ENCODE measurements at regions not wholly inside any gene's neighbourhood (a gene's known extent, or its start where the extent isn't known, plus 50 kb on each side); places are given as distances from the start of the nearest gene placed in this dataset.

- no peak for DNase-seq
Observed at GRCh38 chr17:77637818-77638575, 320.5 kb upstream of the TNRC6C start.

- DNase-seq, result no peak
Observed at GRCh38 chr17:77640252-77640651, 318.3 kb upstream of the TNRC6C start.

GRCh38 chr17:77640916-77641605 is 317.4 kb upstream of the TNRC6C start:
- no peak for DNase-seq

- no peak for DNase-seq
Observed at GRCh38 chr17:77641718-77642117, 316.8 kb upstream of the TNRC6C start.

GRCh38 chr17:77644181-77645071 is 314.1 kb upstream of the TNRC6C start:
- no peak for DNase-seq

- DNase-seq, result no peak
Observed at GRCh38 chr17:77645072-77646045, 313.1 kb upstream of the TNRC6C start.

GRCh38 chr17:77646046-77646430 is 312.5 kb upstream of the TNRC6C start:
- no peak for DNase-seq

GRCh38 chr17:77647531-77647930 is 311.0 kb upstream of the TNRC6C start:
- no peak for DNase-seq

GRCh38 chr17:77649717-77650211 is 308.7 kb upstream of the TNRC6C start:
- no peak for DNase-seq

- DNase-seq, result no peak
Observed at GRCh38 chr17:77651988-77652387, 306.5 kb upstream of the TNRC6C start.

GRCh38 chr17:77654296-77654695 is 304.2 kb upstream of the TNRC6C start:
- DNase-seq, result no peak

GRCh38 chr17:77654850-77655249 is 303.7 kb upstream of the TNRC6C start:
- no peak for DNase-seq

- DNase-seq, result no peak
Observed at GRCh38 chr17:77656054-77656453, 302.4 kb upstream of the TNRC6C start.

GRCh38 chr17:77657839-77658238 is 300.7 kb upstream of the TNRC6C start:
- peak; percentile 38 for DNase-seq

GRCh38 chr17:77660524-77660923 is 298.0 kb upstream of the TNRC6C start:
- no peak for DNase-seq

GRCh38 chr17:77662833-77663232 is 295.7 kb upstream of the TNRC6C start:
- no peak for DNase-seq

GRCh38 chr17:77664097-77664729 is 294.3 kb upstream of the TNRC6C start:
- DNase-seq, result no peak

GRCh38 chr17:77665833-77666232 is 292.7 kb upstream of the TNRC6C start:
- DNase-seq, result no peak

- peak; percentile 17 for DNase-seq
Observed at GRCh38 chr17:77666462-77666861, 292.0 kb upstream of the TNRC6C start.

- no peak for DNase-seq
Observed at GRCh38 chr17:77666881-77667395, 291.6 kb upstream of the TNRC6C start.

GRCh38 chr17:77667478-77667877 is 291.0 kb upstream of the TNRC6C start:
- no peak for DNase-seq
